H1 (cell line): ENCODE measurements at regions not wholly inside any gene's neighbourhood (a gene's known extent, or its start where the extent isn't known, plus 50 kb on each side); places are given as distances from the start of the nearest gene placed in this dataset.

ENCODE experiments used
- CTCF ChIA-PET: fragments of 300-600 bp; sonication (Branson Sonifier 250); formaldehyde crosslinking; loops from one replicate; lab custom pipeline; 2021; ENCODE audit not compliant: partially characterized antibody; lab: Charles Lee
- POLR2A ChIA-PET: fragments of 300-600 bp; sonication (Branson Sonifier 250); formaldehyde crosslinking; loops from one replicate; lab custom pipeline; 2021; ENCODE audit warnings: inconsistent platforms; ENCODE audit not compliant: partially characterized antibody; lab: Charles Lee
- DNase-seq, 2 experiments: peaks; one replicate each; pipeline versions ENCODE4 v3.0.0 to v3.0.0-alpha.2; 2010 to 2022; ENCODE audit warnings: low spot score in 2 of 2, low read depth in 1 of 2, mixed read lengths in 1 of 2
- FAIRE-seq: peaks from 2 replicates; lab custom pipeline; 2011; peaks lifted over from hg19 to GRCh38; lab: Jason Lieb, UNC
- H2AFZ ChIP-seq: 2 replicates; pipeline ENCODE4 v1.8.1; 2012; ENCODE audit warnings: low read length, inconsistent platforms
- H2AK5ac ChIP-seq: 2 replicates; pipeline ENCODE4 v1.6.1; 2013; ENCODE audit warnings: low read depth, low read length
- H2BK120ac ChIP-seq: replicated peaks from 2 replicates; pipeline ENCODE3; 2013; ENCODE audit warnings: low read depth, low read length, inconsistent platforms
- H2BK12ac ChIP-seq: 2 replicates; pipeline ENCODE4 v1.6.1; 2013; ENCODE audit warnings: low read depth, low read length
- H2BK15ac ChIP-seq: 2 replicates; pipeline ENCODE4 v1.6.1; 2013; ENCODE audit warnings: low read length
- H2BK20ac ChIP-seq: 2 replicates; pipeline ENCODE4 v1.6.1; 2013; ENCODE audit warnings: low read length
- H2BK5ac ChIP-seq: 2 replicates; pipeline ENCODE4 v1.6.1; 2013; ENCODE audit warnings: low read depth, low read length
- H3K14ac ChIP-seq: 2 replicates; pipeline ENCODE4 v1.6.1; 2013; ENCODE audit warnings: inconsistent platforms; ENCODE audit not compliant: insufficient read length
- H3K18ac ChIP-seq: 2 replicates; pipeline ENCODE4 v1.6.1; 2013; ENCODE audit warnings: low read length; ENCODE audit errors: extremely low read depth
- H3K23ac ChIP-seq: 2 replicates; pipeline ENCODE4 v1.6.1; 2013; ENCODE audit warnings: inconsistent platforms; ENCODE audit not compliant: insufficient read length
- H3K23me2 ChIP-seq: 2 replicates; pipeline ENCODE4 v1.6.1; 2013; ENCODE audit warnings: low read depth, low read length
- H3K27ac ChIP-seq: 2 replicates; pipeline ENCODE4 v1.6.1; 2011; ENCODE audit warnings: low read depth, low read length, inconsistent platforms
- H3K27me3 ChIP-seq, 4 experiments: replicated peaks in 1 of 4; 1 replicate in 1 of 4; 2 replicates in 3 of 4; pipeline versions ENCODE4 v1.6.1 to v1.8.1; 2011 to 2013; ENCODE audit warnings: low read length in 3 of 4, mild to moderate bottlenecking in 3 of 4, inconsistent platforms in 2 of 4, mixed read lengths in 2 of 4, moderate library complexity in 1 of 4; ENCODE audit not compliant: control insufficient read depth in 3 of 4, insufficient read depth in 3 of 4; ENCODE audit errors: extremely low read depth in 1 of 4
- H3K36me3 ChIP-seq, 4 experiments: 2 replicates each; pipeline versions ENCODE4 v1.6.1 to v1.8.1; 2011 to 2013; ENCODE audit warnings: mild to moderate bottlenecking in 4 of 4, low read length in 3 of 4, moderate library complexity in 2 of 4, control low read depth in 1 of 4, inconsistent platforms in 1 of 4; ENCODE audit not compliant: insufficient read depth in 4 of 4, control insufficient read depth in 2 of 4
- H3K4ac ChIP-seq: replicated peaks from 2 replicates; pipeline ENCODE3; 2013; ENCODE audit warnings: low read length, low read depth, mixed read lengths, inconsistent platforms; ENCODE audit not compliant: insufficient read length
- H3K4me1 ChIP-seq, 4 experiments: replicated peaks in 1 of 4; 1 replicate in 1 of 4; 2 replicates in 3 of 4; pipeline versions ENCODE4 v1.6.1 to v1.8.1; 2011 to 2013; ENCODE audit warnings: low read length in 3 of 4, inconsistent platforms in 2 of 4, mixed read lengths in 1 of 4; ENCODE audit not compliant: insufficient read depth in 4 of 4, control insufficient read depth in 3 of 4
- H3K4me2 ChIP-seq, 2 experiments: 2 replicates each; pipeline versions ENCODE4 v1.6.1 to v1.8.1; 2011 to 2013; ENCODE audit warnings: low read depth in 2 of 2, low read length in 2 of 2, control low read depth in 1 of 2, inconsistent platforms in 1 of 2, mild to moderate bottlenecking in 1 of 2; ENCODE audit not compliant: insufficient read depth in 1 of 2
- H3K4me3 ChIP-seq, 4 experiments: fragments of 200-600, 300-600 bp in 1 of 4; sonication (generic), shearing (Covaris generic), sonication (Bioruptor Twin) in 1 of 4; 2 replicates each; pipeline versions ENCODE4 v1.5.1 to v1.8.1; 2011 to 2016; ENCODE audit warnings: low read length in 4 of 4, low read depth in 3 of 4, control low read depth in 2 of 4, inconsistent platforms in 2 of 4, mild to moderate bottlenecking in 2 of 4, mixed read lengths in 1 of 4, moderate library complexity in 1 of 4; ENCODE audit not compliant: insufficient read depth in 2 of 4; ENCODE audit errors: extremely low read depth in 1 of 4
- H3K56ac ChIP-seq: replicated peaks from 2 replicates; pipeline ENCODE3; 2013; ENCODE audit warnings: low read depth, mild to moderate bottlenecking, mixed read lengths, low read length, inconsistent platforms; ENCODE audit not compliant: insufficient read length
- H3K79me1 ChIP-seq: 2 replicates; pipeline ENCODE4 v1.6.1; 2013; ENCODE audit warnings: low read depth, low read length, control low read depth
- H3K79me2 ChIP-seq, 2 experiments: 2 replicates each; pipeline versions ENCODE4 v1.6.1 to v1.8.1; 2012 to 2013; ENCODE audit warnings: low read length in 2 of 2, mild to moderate bottlenecking in 2 of 2, inconsistent platforms in 1 of 2; ENCODE audit not compliant: insufficient read depth in 2 of 2, control insufficient read depth in 1 of 2
- H3K9ac ChIP-seq, 4 experiments: replicated peaks in 1 of 4; 1 replicate in 1 of 4; 2 replicates in 3 of 4; pipeline versions ENCODE4 v1.6.1 to v1.8.1; 2011 to 2013; ENCODE audit warnings: low read depth in 3 of 4, low read length in 3 of 4, control low read depth in 2 of 4, mild to moderate bottlenecking in 2 of 4, moderate library complexity in 2 of 4, inconsistent platforms in 1 of 4; ENCODE audit errors: extremely low read depth in 1 of 4
- H3K9me3 ChIP-seq, 2 experiments: 2 replicates each; pipeline versions ENCODE4 v1.6.1 to v1.8.1; 2012 to 2013; ENCODE audit warnings: mild to moderate bottlenecking in 2 of 2, moderate library complexity in 2 of 2, control low read depth in 1 of 2, inconsistent platforms in 1 of 2, low read depth in 1 of 2, low read length in 1 of 2, mixed read lengths in 1 of 2; ENCODE audit not compliant: insufficient read depth in 2 of 2
- H4K20me1 ChIP-seq, 2 experiments: replicated peaks in 1 of 2; 2 replicates each; pipeline versions ENCODE3 to v1.8.1; 2011 to 2013; ENCODE audit warnings: inconsistent platforms in 2 of 2, low read length in 2 of 2, mild to moderate bottlenecking in 1 of 2; ENCODE audit not compliant: insufficient read depth in 2 of 2, control insufficient read depth in 1 of 2
- H4K5ac ChIP-seq: 2 replicates; pipeline ENCODE4 v1.6.1; 2013; ENCODE audit warnings: low read length, low read depth, mixed read lengths, inconsistent platforms; ENCODE audit not compliant: insufficient read length
- H4K8ac ChIP-seq: 2 replicates; pipeline ENCODE4 v1.8.0; 2013; ENCODE audit warnings: mild to moderate bottlenecking, moderate library complexity, low read length, inconsistent platforms; ENCODE audit not compliant: insufficient read depth; ENCODE audit errors: extremely low read depth
- H4K91ac ChIP-seq: replicated peaks from 2 replicates; pipeline ENCODE3; 2013; ENCODE audit warnings: low read length, mixed read lengths, inconsistent platforms; ENCODE audit not compliant: insufficient read length
- BRCA1 ChIP-seq: IDR thresholded peaks from 2 replicates; pipeline ENCODE4 v1.6.1; 2012; ENCODE audit warnings: low read depth, low read length, improper control_type of control experiment
- CHD1 ChIP-seq: IDR thresholded peaks from 2 replicates; pipeline ENCODE4 v1.6.1; 2012; ENCODE audit warnings: low read depth, low read length, improper control_type of control experiment
- EZH2 ChIP-seq: fragments of 200-600 bp; sonication (generic); IDR thresholded peaks from 2 replicates; pipeline ENCODE4 v1.7.1; 2012; ENCODE audit warnings: low read depth, mild to moderate bottlenecking, moderate library complexity, low read length, inconsistent platforms; ENCODE audit not compliant: severe bottlenecking
- JUND ChIP-seq: IDR thresholded peaks from 2 replicates; pipeline ENCODE4 v1.6.1; 2011; ENCODE audit warnings: mild to moderate bottlenecking, improper control_type of control experiment, low read length
- MAFK ChIP-seq: IDR thresholded peaks from 2 replicates; pipeline ENCODE4 v1.6.1; 2012; ENCODE audit warnings: low read depth, mild to moderate bottlenecking, improper control_type of control experiment, low read length
- POLR2AphosphoS5 ChIP-seq: IDR thresholded peaks from 2 replicates; pipeline ENCODE4 v1.6.1; 2011; ENCODE audit warnings: low read depth, low read length
- RNF2 ChIP-seq: fragments of 200-900, 300-1000 bp; sonication (generic); IDR thresholded peaks from 2 replicates; pipeline ENCODE4 v1.7.1; 2016; ENCODE audit warnings: borderline replicate concordance, low read depth, mild to moderate bottlenecking, antibody characterized with exemption, low read length; ENCODE audit not compliant: poor library complexity, severe bottlenecking; ENCODE audit errors: missing control alignments
- SRF ChIP-seq: IDR thresholded peaks from 2 replicates; pipeline ENCODE4 v1.6.1; 2011; ENCODE audit warnings: mild to moderate bottlenecking, low read depth, low read length, moderate library complexity
- SUZ12 ChIP-seq: fragments of 200-600 bp; sonication (generic); IDR thresholded peaks from 2 replicates; pipeline ENCODE4 v1.6.1; 2012; ENCODE audit warnings: mild to moderate bottlenecking, inconsistent platforms, low read length, moderate library complexity, mixed read lengths
- TAF7 ChIP-seq: optimal IDR thresholded peaks from 2 replicates; pipeline ENCODE3; 2011; ENCODE audit warnings: low read depth, mild to moderate bottlenecking, inconsistent platforms, low read length, moderate library complexity, borderline replicate concordance
- TCF12 ChIP-seq: IDR thresholded peaks from 2 replicates; pipeline ENCODE4 v1.6.1; 2011; ENCODE audit warnings: low read depth, mild to moderate bottlenecking, low read length
- USF2 ChIP-seq: IDR thresholded peaks from 2 replicates; pipeline ENCODE4 v1.6.1; 2011; ENCODE audit warnings: low read length, improper control_type of control experiment
- ZNF274 ChIP-seq: IDR thresholded peaks from 2 replicates; pipeline ENCODE4 v1.7.0; 2012; ENCODE audit warnings: low read length, borderline replicate concordance; ENCODE audit errors: extremely low read depth
- WGBS, 2 experiments: shearing (Covaris generic) in 1 of 2; methylation state at CpG; one replicate each; pipeline versions ENCODE4 v1.1.6 to v1.1.7; 2013 to 2015; ENCODE audit warnings: low lambda C conversion rate in 2 of 2, mixed read lengths in 2 of 2, inconsistent platforms in 1 of 2, low coverage in 1 of 2, missing lambda C conversion rate in 1 of 2; ENCODE audit not compliant: insufficient replicate concordance in 2 of 2, insufficient coverage in 1 of 2, insufficient read length in 1 of 2; ENCODE audit errors: extremely low coverage in 1 of 2, missing lambda C conversion rate in 1 of 2; 5-methylcytosine and 5-hydroxymethylcytosine counted together

DNA sequence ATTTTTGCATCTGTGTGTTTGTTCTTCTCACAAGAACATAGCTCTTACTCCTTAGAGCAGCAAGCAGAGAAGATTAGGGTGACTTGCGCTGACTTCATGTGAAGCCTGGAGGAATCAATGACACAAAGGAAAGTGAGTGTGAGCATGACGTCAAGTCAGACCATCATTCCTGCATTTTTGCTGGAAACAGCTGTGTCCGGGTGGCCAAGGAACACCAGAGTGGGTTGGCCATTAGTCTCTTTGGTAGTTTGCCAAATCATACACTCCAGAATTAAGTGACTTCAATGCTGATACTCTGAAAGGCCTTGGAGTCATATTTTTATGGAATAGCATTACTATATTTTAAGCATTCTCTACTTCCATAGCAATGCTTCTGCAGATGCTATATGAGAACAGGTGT lies 597.2 kb downstream of the DCDC2C start:
- CTCF ChIA-PET, result no interaction called here
- no peak overlapping the region for H4K5ac ChIP-seq
- no peak for TF ChIP-seq EZH2
- TF ChIP-seq CHD1, result no peak
- no peak for TF ChIP-seq SUZ12
- no peak for TF ChIP-seq JUND
- no peak for TF ChIP-seq USF2
- no peak for TF ChIP-seq BRCA1
- TF ChIP-seq TCF12, result no peak
- TF ChIP-seq MAFK, result no peak
- no peak for TF ChIP-seq POLR2AphosphoS5
- TF ChIP-seq TAF7, result no peak
- no peak for TF ChIP-seq RNF2
- TF ChIP-seq SRF, result no peak
- TF ChIP-seq ZNF274, result no peak
- TF ChIP-seq, all 59 proteins: peak for 0
- Histone ChIP-seq H3K9ac (no peak overlapping the region), H3K23ac (no peak overlapping the region), H2AFZ (no peak overlapping the region), H3K79me1 (no peaks in the 10 kb centered on the region), H4K8ac (no peak overlapping the region), H3K36me3 (no peaks in the 10 kb centered on the region), H3K4me1 (no peaks in the 10 kb centered on the region), H2AK5ac (no peak overlapping the region), H4K91ac (no peak overlapping the region), H3K79me2 (no peaks in the 10 kb centered on the region), H2BK5ac (no peak overlapping the region), H3K23me2 (no peaks in the 10 kb centered on the region), H3K27me3 (no peaks in the 10 kb centered on the region), H3K4ac (no peak overlapping the region), H3K14ac (no peak overlapping the region), H3K9me3 (peaks cover 0 to 4% of the 10 kb centered on the region in 2 experiments; a peak in 2 of 4 replicates), H2BK120ac (no peak overlapping the region), H2BK20ac (no peak overlapping the region), H2BK12ac (no peak overlapping the region), H4K20me1 (no peaks in the 10 kb centered on the region), H3K56ac (no peak overlapping the region), H3K27ac (no peak overlapping the region), H2BK15ac (no peak overlapping the region), H3K4me3 (no peak overlapping the region), H3K4me2 (no peak overlapping the region), H3K18ac (no peak overlapping the region)
- FAIRE-seq (no peak), DNase-seq (no peak)
- POLR2A ChIA-PET, result no interaction called here
- 93% methylated on average over 3 of the region's 3 CpGs; no CpG with 5 or more reads in 1 of the 2 experiments for WGBS, 2 experiments
